ENCODE measurements at regions not wholly inside any gene's neighbourhood (a gene's known extent, or its start where the extent isn't known, plus 50 kb on each side); places are given as distances from the start of the nearest gene placed in this dataset.

DNA sequence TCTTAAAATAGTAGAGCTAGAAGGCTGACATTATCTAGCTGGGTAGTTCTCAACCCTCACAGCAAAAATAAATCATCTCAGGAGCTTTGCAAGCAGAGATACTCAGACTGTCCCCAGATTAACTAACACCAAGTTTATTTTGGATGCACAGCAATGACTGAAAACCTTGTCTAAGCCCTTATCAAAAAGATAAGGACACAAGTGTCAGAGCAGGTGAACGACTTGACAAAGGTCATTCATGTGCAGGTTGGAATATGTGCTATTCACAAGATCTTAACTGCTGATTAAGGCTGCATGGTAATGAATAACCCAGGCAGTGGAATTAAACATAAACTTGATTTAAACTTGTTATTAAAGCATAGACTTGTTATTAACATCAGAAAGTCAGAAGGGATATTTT is 246.6 kb downstream of the BTG1 start:
- no peak for TF ChIP-seq POLR2A (IDR thresholded peaks at IDR 0.05)
- TF ChIP-seq, protein P1, sequence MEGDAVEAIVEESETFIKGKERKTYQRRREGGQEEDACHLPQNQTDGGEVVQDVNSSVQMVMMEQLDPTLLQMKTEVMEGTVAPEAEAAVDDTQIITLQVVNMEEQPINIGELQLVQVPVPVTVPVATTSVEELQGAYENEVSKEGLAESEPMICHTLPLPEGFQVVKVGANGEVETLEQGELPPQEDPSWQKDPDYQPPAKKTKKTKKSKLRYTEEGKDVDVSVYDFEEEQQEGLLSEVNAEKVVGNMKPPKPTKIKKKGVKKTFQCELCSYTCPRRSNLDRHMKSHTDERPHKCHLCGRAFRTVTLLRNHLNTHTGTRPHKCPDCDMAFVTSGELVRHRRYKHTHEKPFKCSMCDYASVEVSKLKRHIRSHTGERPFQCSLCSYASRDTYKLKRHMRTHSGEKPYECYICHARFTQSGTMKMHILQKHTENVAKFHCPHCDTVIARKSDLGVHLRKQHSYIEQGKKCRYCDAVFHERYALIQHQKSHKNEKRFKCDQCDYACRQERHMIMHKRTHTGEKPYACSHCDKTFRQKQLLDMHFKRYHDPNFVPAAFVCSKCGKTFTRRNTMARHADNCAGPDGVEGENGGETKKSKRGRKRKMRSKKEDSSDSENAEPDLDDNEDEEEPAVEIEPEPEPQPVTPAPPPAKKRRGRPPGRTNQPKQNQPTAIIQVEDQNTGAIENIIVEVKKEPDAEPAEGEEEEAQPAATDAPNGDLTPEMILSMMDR (IDR thresholded peaks at IDR 0.05) = no peak

Measured in right lobe of liver (tissue), 4 donors.